Neuronal stem cell (in vitro differentiated cells): ENCODE measurements at regions not wholly inside any gene's neighbourhood (a gene's known extent, or its start where the extent isn't known, plus 50 kb on each side); places are given as distances from the start of the nearest gene placed in this dataset.
"Not testable (repeated sequence)": the region's sequence is repeated elsewhere in the genome, so short reads cannot be mapped to it uniquely, and the experiment has no call there.

Source experiments
- DNase-seq: peaks from one replicate; pipeline ENCODE4 v3.0.0-alpha.2; 2013; ENCODE audit warnings: low spot score
- H2AFZ ChIP-seq: one replicate; pipeline ENCODE4 v1.6.1; 2013; ENCODE audit warnings: mild to moderate bottlenecking, low read length, inconsistent platforms
- H2AK5ac ChIP-seq: 2 replicates; pipeline ENCODE4 v1.6.1; 2013; ENCODE audit warnings: low read depth, mild to moderate bottlenecking, inconsistent platforms, low read length, moderate library complexity, mixed read lengths
- H2BK120ac ChIP-seq: 2 replicates; pipeline ENCODE4 v1.6.1; 2013; ENCODE audit warnings: low read depth, mild to moderate bottlenecking, inconsistent platforms, low read length, moderate library complexity, mixed read lengths
- H2BK12ac ChIP-seq: one replicate; pipeline ENCODE4 v1.6.1; 2013; ENCODE audit warnings: low read length, inconsistent platforms
- H2BK15ac ChIP-seq: 2 replicates; pipeline ENCODE4 v1.6.1; 2013; ENCODE audit warnings: mild to moderate bottlenecking, low read length, inconsistent platforms, mixed read lengths
- H2BK5ac ChIP-seq: one replicate; pipeline ENCODE4 v1.6.1; 2013; ENCODE audit warnings: inconsistent platforms, mild to moderate bottlenecking, low read length, moderate library complexity
- H3K14ac ChIP-seq: one replicate; pipeline ENCODE4 v1.6.1; 2013; ENCODE audit warnings: low read length, inconsistent platforms
- H3K18ac ChIP-seq: 2 replicates; pipeline ENCODE4 v1.6.1; 2013; ENCODE audit warnings: low read length, inconsistent platforms
- H3K23ac ChIP-seq: 2 replicates; pipeline ENCODE4 v1.6.1; 2013; ENCODE audit warnings: low read depth, mild to moderate bottlenecking, mixed read lengths, low read length, inconsistent platforms; ENCODE audit not compliant: poor library complexity
- H3K27ac ChIP-seq: replicated peaks from 3 replicates; pipeline ENCODE4 v1.5.1; 2013; ENCODE audit warnings: low read length, inconsistent platforms
- H3K27me3 ChIP-seq, 3 experiments: 2 replicates each; pipeline ENCODE4 v1.6.1; 2013; ENCODE audit warnings: low read length in 3 of 3, mild to moderate bottlenecking in 2 of 3, inconsistent platforms in 1 of 3, low read depth in 1 of 3, mixed read lengths in 1 of 3, moderate library complexity in 1 of 3; ENCODE audit not compliant: control insufficient read depth in 3 of 3, insufficient read depth in 3 of 3
- H3K36me3 ChIP-seq, 2 donors: replicated peaks in 1 of 2; 2 replicates each; pipeline ENCODE4 v1.6.1; 2013; ENCODE audit warnings: low read length in 2 of 2; ENCODE audit not compliant: control insufficient read depth in 2 of 2, insufficient read depth in 2 of 2
- H3K4ac ChIP-seq: 2 replicates; pipeline ENCODE4 v1.6.1; 2013; ENCODE audit warnings: inconsistent platforms, mild to moderate bottlenecking, low read length, moderate library complexity
- H3K4me1 ChIP-seq, 2 donors: 1 replicate in 1 of 2; 2 replicates in 1 of 2; pipeline ENCODE4 v1.6.1; 2013; ENCODE audit warnings: low read length in 2 of 2, low read depth in 1 of 2; ENCODE audit not compliant: control insufficient read depth in 2 of 2, insufficient read depth in 1 of 2
- H3K4me2 ChIP-seq: one replicate; pipeline ENCODE4 v1.6.1; 2013; ENCODE audit warnings: mild to moderate bottlenecking, low read length, inconsistent platforms; ENCODE audit not compliant: insufficient read depth, poor library complexity, severe bottlenecking
- H3K4me3 ChIP-seq, 2 donors: 2 replicates each; pipeline ENCODE4 v1.5.1; 2013; ENCODE audit warnings: low read length in 2 of 2, mild to moderate bottlenecking in 2 of 2, inconsistent platforms in 1 of 2, moderate library complexity in 1 of 2
- H3K79me1 ChIP-seq: one replicate; pipeline ENCODE4 v1.6.1; 2013; ENCODE audit warnings: low read depth, mild to moderate bottlenecking, inconsistent platforms, low read length, moderate library complexity
- H3K9ac ChIP-seq: one replicate; pipeline ENCODE4 v1.6.1; 2013; ENCODE audit warnings: mild to moderate bottlenecking, low read depth, low read length, inconsistent platforms; ENCODE audit not compliant: poor library complexity
- H3K9me3 ChIP-seq, 2 donors: replicated peaks in 1 of 2; 2 replicates each; pipeline versions ENCODE3 to v1.6.1; 2013; ENCODE audit warnings: low read length in 2 of 2, mild to moderate bottlenecking in 2 of 2, inconsistent platforms in 1 of 2, low read depth in 1 of 2, mixed read lengths in 1 of 2, moderate library complexity in 1 of 2; ENCODE audit not compliant: control insufficient read depth in 2 of 2, insufficient read depth in 1 of 2
- H4K8ac ChIP-seq: one replicate; pipeline ENCODE4 v1.6.1; 2013; ENCODE audit warnings: low read depth, mild to moderate bottlenecking, inconsistent platforms, low read length, moderate library complexity
- H4K91ac ChIP-seq: one replicate; pipeline ENCODE4 v1.6.1; 2013; ENCODE audit warnings: low read length, low read depth, mild to moderate bottlenecking, inconsistent platforms; ENCODE audit not compliant: poor library complexity
- WGBS, 2 donors: extraction: QIAGEN DNeasy Blood & Tissue Kit; methylation state at CpG; one replicate each; pipeline ENCODE4 v1.1.7; 2013; ENCODE audit warnings: missing lambda C conversion rate in 2 of 2, mixed read lengths in 1 of 2; ENCODE audit not compliant: insufficient read length in 2 of 2, insufficient replicate concordance in 1 of 2; ENCODE audit errors: extremely low coverage in 2 of 2; 5-methylcytosine and 5-hydroxymethylcytosine counted together

DNA sequence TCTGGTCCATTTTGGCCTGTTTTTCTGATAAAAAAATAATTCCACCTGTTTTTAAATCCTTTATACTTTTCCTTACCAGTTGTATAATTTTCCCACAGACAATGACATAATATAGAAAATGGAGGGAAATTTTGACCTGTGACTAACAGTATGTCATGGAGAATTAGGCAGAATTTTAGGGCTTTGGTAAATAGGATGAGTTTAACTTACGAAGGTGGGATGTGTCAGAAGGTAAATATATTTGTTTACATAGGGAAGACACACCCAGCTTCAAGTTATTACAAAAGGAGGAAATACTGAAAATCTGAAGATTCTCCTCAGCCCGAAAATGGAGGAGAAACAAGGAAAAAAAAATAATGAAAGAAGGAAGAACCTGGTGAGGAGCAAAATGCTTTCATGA lies 64.6 kb upstream of the PPP3CA start:
- no peak overlapping the region for H2BK5ac ChIP-seq
- H3K79me1 ChIP-seq: no peaks in the 10 kb centered on the region

DNA sequence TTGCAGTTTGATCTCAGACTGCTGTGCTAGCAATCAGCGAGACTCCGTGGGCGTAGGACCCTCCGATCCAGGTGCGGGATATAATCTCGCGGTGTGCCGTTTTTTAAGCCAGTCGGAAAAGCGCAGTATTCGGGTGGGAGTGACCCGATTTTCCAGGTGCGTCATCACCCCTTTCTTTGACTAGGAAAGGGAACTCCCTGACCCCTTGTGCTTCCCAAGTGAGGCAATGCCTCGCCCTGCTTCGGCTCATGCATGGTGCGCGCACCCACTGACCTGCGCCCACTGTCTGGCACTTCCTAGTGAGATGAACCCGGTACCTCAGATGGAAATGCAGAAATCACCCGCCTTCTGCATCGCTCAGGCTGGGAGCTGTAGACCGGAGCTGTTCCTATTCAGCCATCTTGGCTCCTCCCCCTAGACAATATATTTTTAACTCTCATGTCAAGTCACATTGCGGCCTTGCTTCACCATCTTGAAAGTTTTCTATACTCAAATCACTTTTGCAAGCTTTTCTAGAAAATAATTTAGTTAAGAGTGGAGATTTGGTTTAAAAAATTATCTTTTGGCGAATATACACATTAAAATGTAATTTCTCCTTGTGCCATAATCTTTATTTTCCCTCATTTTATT lies 64.1 kb upstream of the PPP3CA start:
- H4K91ac ChIP-seq, DNase-seq, H3K36me3 ChIP-seq, H3K4me1 ChIP-seq, H3K23ac ChIP-seq, H3K18ac ChIP-seq, H3K4me3 ChIP-seq, H2BK120ac ChIP-seq, H3K4me2 ChIP-seq, H2AK5ac ChIP-seq, H4K8ac ChIP-seq, H2BK5ac ChIP-seq, H2AFZ ChIP-seq, H3K4ac ChIP-seq, H3K9me3 ChIP-seq, H2BK12ac ChIP-seq, H3K9ac ChIP-seq, H2BK15ac ChIP-seq, H3K27me3 ChIP-seq, H3K79me1 ChIP-seq, H3K14ac ChIP-seq, H3K27ac ChIP-seq: not testable (repeated sequence)
- no CpG with 5 or more reads among the region's 24 CpGs for WGBS, 2 donors

More for the DNA sequence above, 64.6 kb upstream of the PPP3CA start:
- WGBS, 2 donors: no CpG with 5 or more reads among the region's 2 CpGs
- H3K18ac ChIP-seq: no peak overlapping the region
- DNase-seq: no peak
- H3K9ac ChIP-seq: no peak overlapping the region
- H3K36me3 ChIP-seq: no peaks in the 10 kb centered on the region
- no peak overlapping the region for H3K4me3 ChIP-seq
- H4K91ac ChIP-seq: no peak overlapping the region
- no peak overlapping the region for H3K4me2 ChIP-seq
- H2AFZ ChIP-seq: no peak overlapping the region
- H3K27me3 ChIP-seq: no peaks in the 10 kb centered on the region
- H2BK15ac ChIP-seq: no peak overlapping the region
- H3K27ac ChIP-seq: no peak overlapping the region
- no peak overlapping the region for H3K4ac ChIP-seq
- H3K9me3 ChIP-seq: no peaks in the 10 kb centered on the region
- no peak overlapping the region for H2AK5ac ChIP-seq
- H3K14ac ChIP-seq: no peak overlapping the region
- no peaks in the 10 kb centered on the region for H3K4me1 ChIP-seq
- no peak overlapping the region for H2BK12ac ChIP-seq
- no peak overlapping the region for H4K8ac ChIP-seq
- H2BK120ac ChIP-seq: no peak overlapping the region
- no peak overlapping the region for H3K23ac ChIP-seq

DNA sequence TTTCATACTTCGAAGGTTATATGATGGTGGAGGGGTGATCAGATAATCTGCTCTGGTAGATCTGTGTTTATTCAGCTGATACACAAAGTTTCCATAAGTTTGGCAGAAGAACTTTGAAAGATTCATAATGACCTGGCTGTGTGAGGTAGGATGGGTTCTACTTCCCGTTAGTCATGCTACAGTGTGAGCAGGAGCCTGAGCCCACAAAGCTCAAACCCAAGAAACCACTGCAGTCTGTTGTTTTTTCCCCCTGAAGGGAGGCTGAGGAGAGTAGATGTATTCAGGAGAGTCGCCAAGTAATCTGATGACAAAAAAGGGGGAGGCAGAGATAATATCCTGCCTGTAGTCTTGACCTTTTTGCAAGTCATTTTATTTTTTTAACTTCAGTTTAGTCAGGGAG lies 52.8 kb upstream of the PPP3CA start:
- H3K9me3 ChIP-seq: no peaks in the 10 kb centered on the region
- no peak overlapping the region for H3K4me2 ChIP-seq
- H3K27ac ChIP-seq: no peak overlapping the region
- no peak overlapping the region for H2AFZ ChIP-seq
- no peak overlapping the region for H2BK15ac ChIP-seq
- no peak overlapping the region for H4K8ac ChIP-seq
- H4K91ac ChIP-seq: no peak overlapping the region
- no peak overlapping the region for H3K4me3 ChIP-seq
- no peak for DNase-seq
- H3K4ac ChIP-seq: no peak overlapping the region
- H3K14ac ChIP-seq: no peak overlapping the region
- H3K23ac ChIP-seq: no peak overlapping the region
- H3K36me3 ChIP-seq: no peaks in the 10 kb centered on the region
- H3K27me3 ChIP-seq: no peaks in the 10 kb centered on the region
- no CpG with 5 or more reads among the region's 3 CpGs for WGBS, 2 donors
- no peak overlapping the region for H2BK12ac ChIP-seq
- no peak overlapping the region for H2BK120ac ChIP-seq
- H3K9ac ChIP-seq: no peak overlapping the region
- no peaks in the 10 kb centered on the region for H3K4me1 ChIP-seq
- no peak overlapping the region for H2BK5ac ChIP-seq
- no peak overlapping the region for H2AK5ac ChIP-seq
- no peak overlapping the region for H3K18ac ChIP-seq
- no peaks in the 10 kb centered on the region for H3K79me1 ChIP-seq

DNA sequence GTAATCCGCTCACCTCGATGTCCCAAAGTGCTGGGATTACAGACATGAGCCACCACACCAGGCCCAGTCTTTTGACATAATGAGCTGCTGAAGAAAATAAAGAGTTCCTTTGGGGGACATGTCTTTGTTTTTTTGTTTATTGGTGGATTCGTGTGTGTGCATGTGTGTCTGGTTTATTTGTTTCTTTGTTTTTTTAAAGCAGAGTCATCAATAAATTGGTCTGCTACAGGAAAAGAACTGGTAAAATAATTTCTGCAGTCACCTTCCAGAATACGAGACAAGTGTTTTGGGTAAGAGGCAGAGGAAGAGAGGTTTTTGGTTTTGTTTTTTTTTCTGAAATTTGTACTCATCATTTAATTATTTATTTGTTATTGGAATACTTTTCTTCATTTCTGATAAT lies 51.5 kb upstream of the PPP3CA start:
- H3K27me3 ChIP-seq: no peaks in the 10 kb centered on the region
- no peaks in the 10 kb centered on the region for H3K36me3 ChIP-seq
- WGBS, 2 donors: no CpG with 5 or more reads among the region's 4 CpGs
- H3K4me2 ChIP-seq: no peak overlapping the region
- H3K4me3 ChIP-seq: no peak overlapping the region
- H3K79me1 ChIP-seq: no peaks in the 10 kb centered on the region
- H3K18ac ChIP-seq: no peak overlapping the region
- H3K23ac ChIP-seq: no peak overlapping the region
- H2AFZ ChIP-seq: no peak overlapping the region
- H3K4me1 ChIP-seq: no peaks in the 10 kb centered on the region
- no peak overlapping the region for H3K9ac ChIP-seq
- DNase-seq: no peak
- no peak overlapping the region for H4K8ac ChIP-seq
- H4K91ac ChIP-seq: no peak overlapping the region
- H3K14ac ChIP-seq: no peak overlapping the region
- H3K9me3 ChIP-seq: no peaks in the 10 kb centered on the region
- no peak overlapping the region for H2BK12ac ChIP-seq
- no peak overlapping the region for H3K4ac ChIP-seq
- no peak overlapping the region for H3K27ac ChIP-seq
- no peak overlapping the region for H2BK120ac ChIP-seq
- H2BK5ac ChIP-seq: no peak overlapping the region
- no peak overlapping the region for H2BK15ac ChIP-seq
- H2AK5ac ChIP-seq: no peak overlapping the region
